Mesendoderm (in vitro differentiated cells): ENCODE measurements at regions not wholly inside any gene's neighbourhood (a gene's known extent, or its start where the extent isn't known, plus 50 kb on each side); places are given as distances from the start of the nearest gene placed in this dataset.

ENCODE experiments used
- DNase-seq: peaks from one replicate; pipeline ENCODE4 v3.0.0; 2013
- H2AK5ac ChIP-seq: 2 replicates; pipeline ENCODE4 v1.6.1; 2013; ENCODE audit warnings: low read length, inconsistent platforms
- H2BK120ac ChIP-seq: 2 replicates; pipeline ENCODE4 v1.6.1; 2013; ENCODE audit warnings: low read depth, mild to moderate bottlenecking, low read length, moderate library complexity, mixed read lengths
- H2BK15ac ChIP-seq: replicated peaks from 2 replicates; pipeline ENCODE4 v1.6.1; 2013; ENCODE audit warnings: low read depth, mild to moderate bottlenecking, moderate library complexity
- H2BK5ac ChIP-seq: 2 replicates; pipeline ENCODE4 v1.6.1; 2013; ENCODE audit warnings: low read length, inconsistent platforms
- H3K18ac ChIP-seq: 2 replicates; pipeline ENCODE4 v1.6.1; 2013; ENCODE audit warnings: mild to moderate bottlenecking, low read length, mixed read lengths
- H3K23ac ChIP-seq: one replicate; pipeline ENCODE4 v1.6.1; 2013; ENCODE audit warnings: low read length
- H3K27ac ChIP-seq: 2 replicates; pipeline ENCODE4 v1.5.1; 2013; ENCODE audit warnings: low read depth, mild to moderate bottlenecking, inconsistent platforms, low read length, moderate library complexity
- H3K27me3 ChIP-seq: 2 replicates; pipeline ENCODE4 v1.6.1; 2013; ENCODE audit warnings: low read length, control low read depth, mild to moderate bottlenecking, inconsistent platforms; ENCODE audit not compliant: insufficient read depth, poor library complexity
- H3K36me3 ChIP-seq: 2 replicates; pipeline ENCODE4 v1.6.1; 2013; ENCODE audit warnings: low read length, inconsistent platforms; ENCODE audit not compliant: control insufficient read depth, insufficient read depth
- H3K4ac ChIP-seq: one replicate; pipeline ENCODE4 v1.6.1; 2013; ENCODE audit warnings: low read depth, mild to moderate bottlenecking, low read length, moderate library complexity
- H3K4me1 ChIP-seq: 2 replicates; pipeline ENCODE4 v1.6.1; 2013; ENCODE audit warnings: low read depth, low read length, inconsistent platforms; ENCODE audit not compliant: control insufficient read depth
- H3K4me2 ChIP-seq: 2 replicates; pipeline ENCODE4 v1.6.1; 2013; ENCODE audit warnings: low read length
- H3K4me3 ChIP-seq: 2 replicates; pipeline ENCODE4 v1.5.1; 2013; ENCODE audit warnings: mild to moderate bottlenecking, low read length
- H3K56ac ChIP-seq: one replicate; pipeline ENCODE4 v1.6.1; 2013; ENCODE audit warnings: low read length
- H3K79me1 ChIP-seq: 2 replicates; pipeline ENCODE4 v1.6.1; 2013; ENCODE audit warnings: low read length, inconsistent platforms
- H3K79me2 ChIP-seq: 2 replicates; pipeline ENCODE4 v1.6.1; 2013; ENCODE audit warnings: mild to moderate bottlenecking, low read length; ENCODE audit not compliant: control insufficient read depth, insufficient read depth
- H3K9ac ChIP-seq: 2 replicates; pipeline ENCODE4 v1.6.1; 2013; ENCODE audit warnings: low read length, inconsistent platforms
- H4K5ac ChIP-seq: one replicate; pipeline ENCODE4 v1.6.1; 2013; ENCODE audit warnings: low read length
- H4K8ac ChIP-seq: one replicate; pipeline ENCODE4 v1.6.1; 2013; ENCODE audit warnings: low read depth, mild to moderate bottlenecking, control low read depth, low read length, moderate library complexity
- WGBS: extraction: QIAGEN DNeasy Blood & Tissue Kit; methylation state at CpG from one replicate; pipeline ENCODE4 v1.1.7; 2013; ENCODE audit warnings: low lambda C conversion rate, missing lambda C conversion rate; ENCODE audit not compliant: insufficient coverage; ENCODE audit errors: extremely low coverage; 5-methylcytosine and 5-hydroxymethylcytosine counted together

DNA sequence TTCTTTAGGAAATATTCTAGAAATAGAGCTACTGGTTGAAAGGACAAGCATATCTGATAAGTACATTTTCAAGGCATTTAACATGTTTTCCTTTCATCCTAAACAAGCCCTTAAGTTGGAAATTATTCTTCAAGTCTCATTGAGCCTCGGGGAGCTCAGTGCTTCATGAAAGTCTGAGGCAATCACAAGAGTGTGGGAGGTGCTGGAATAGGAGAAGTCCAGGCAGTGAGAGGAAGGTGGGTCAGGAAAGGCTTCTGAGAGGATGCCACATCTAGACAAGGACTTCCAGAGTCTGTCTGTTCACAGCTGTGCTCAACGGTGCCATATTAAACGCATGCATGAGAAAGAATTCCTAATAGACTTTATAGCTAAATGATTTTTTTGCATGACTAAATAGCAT lies 69.8 kb downstream of the CD83 start:
- H2AK5ac ChIP-seq: no peak overlapping the region
- no peak for DNase-seq
- no peak overlapping the region for H3K23ac ChIP-seq
- no peaks in the 10 kb centered on the region for H3K36me3 ChIP-seq
- H2BK15ac ChIP-seq: no peak overlapping the region
- no peak overlapping the region for H2BK5ac ChIP-seq
- H3K79me2 ChIP-seq: no peaks in the 10 kb centered on the region
- H3K56ac ChIP-seq: no peak overlapping the region
- no peak overlapping the region for H4K8ac ChIP-seq
- H3K4me3 ChIP-seq: no peak overlapping the region
- H3K4ac ChIP-seq: no peak overlapping the region
- no peaks in the 10 kb centered on the region for H3K79me1 ChIP-seq
- H3K4me1 ChIP-seq: no peaks in the 10 kb centered on the region
- H3K27ac ChIP-seq: no peak overlapping the region
- H3K27me3 ChIP-seq: no peaks in the 10 kb centered on the region
- H3K4me2 ChIP-seq: no peak overlapping the region
- H3K18ac ChIP-seq: no peak overlapping the region
- no peak overlapping the region for H2BK120ac ChIP-seq
- no CpG with 5 or more reads among the region's 3 CpGs for WGBS
- no peak overlapping the region for H3K9ac ChIP-seq
- no peak overlapping the region for H4K5ac ChIP-seq

DNA sequence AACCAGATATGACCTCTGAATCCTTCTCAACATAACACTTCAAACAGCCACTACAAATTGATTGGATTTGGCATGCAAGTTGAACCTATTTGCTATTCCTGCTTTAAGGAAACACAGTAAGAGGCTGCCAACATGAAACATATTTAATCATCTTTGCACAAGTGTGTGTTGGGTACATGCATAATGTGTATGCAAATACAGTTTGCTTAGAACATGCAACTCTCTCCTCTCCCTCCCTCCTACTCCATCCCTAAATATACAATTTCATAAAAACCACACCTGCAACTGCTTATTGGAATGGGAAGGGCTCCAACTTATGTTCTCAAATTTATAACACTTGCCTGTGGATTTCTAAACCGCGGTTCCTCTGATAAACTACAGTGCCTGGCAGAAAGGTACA lies 71.5 kb downstream of the CD83 start:
- no peak overlapping the region for H3K4me2 ChIP-seq
- H3K79me1 ChIP-seq: no peaks in the 10 kb centered on the region
- no peak overlapping the region for H3K9ac ChIP-seq
- no peaks in the 10 kb centered on the region for H3K79me2 ChIP-seq
- no peak overlapping the region for H4K8ac ChIP-seq
- no peak for DNase-seq
- H3K36me3 ChIP-seq: no peaks in the 10 kb centered on the region
- H4K5ac ChIP-seq: no peak overlapping the region
- no peak overlapping the region for H3K4ac ChIP-seq
- H3K27ac ChIP-seq: no peak overlapping the region
- H2BK5ac ChIP-seq: no peak overlapping the region
- no peak overlapping the region for H2AK5ac ChIP-seq
- H3K23ac ChIP-seq: no peak overlapping the region
- H3K27me3 ChIP-seq: no peaks in the 10 kb centered on the region
- no peak overlapping the region for H2BK15ac ChIP-seq
- H3K4me3 ChIP-seq: no peak overlapping the region
- H3K4me1 ChIP-seq: no peaks in the 10 kb centered on the region
- no peak overlapping the region for H2BK120ac ChIP-seq
- WGBS: no CpG with 5 or more reads among the region's 2 CpGs
- H3K56ac ChIP-seq: no peak overlapping the region
- H3K18ac ChIP-seq: no peak overlapping the region

DNA sequence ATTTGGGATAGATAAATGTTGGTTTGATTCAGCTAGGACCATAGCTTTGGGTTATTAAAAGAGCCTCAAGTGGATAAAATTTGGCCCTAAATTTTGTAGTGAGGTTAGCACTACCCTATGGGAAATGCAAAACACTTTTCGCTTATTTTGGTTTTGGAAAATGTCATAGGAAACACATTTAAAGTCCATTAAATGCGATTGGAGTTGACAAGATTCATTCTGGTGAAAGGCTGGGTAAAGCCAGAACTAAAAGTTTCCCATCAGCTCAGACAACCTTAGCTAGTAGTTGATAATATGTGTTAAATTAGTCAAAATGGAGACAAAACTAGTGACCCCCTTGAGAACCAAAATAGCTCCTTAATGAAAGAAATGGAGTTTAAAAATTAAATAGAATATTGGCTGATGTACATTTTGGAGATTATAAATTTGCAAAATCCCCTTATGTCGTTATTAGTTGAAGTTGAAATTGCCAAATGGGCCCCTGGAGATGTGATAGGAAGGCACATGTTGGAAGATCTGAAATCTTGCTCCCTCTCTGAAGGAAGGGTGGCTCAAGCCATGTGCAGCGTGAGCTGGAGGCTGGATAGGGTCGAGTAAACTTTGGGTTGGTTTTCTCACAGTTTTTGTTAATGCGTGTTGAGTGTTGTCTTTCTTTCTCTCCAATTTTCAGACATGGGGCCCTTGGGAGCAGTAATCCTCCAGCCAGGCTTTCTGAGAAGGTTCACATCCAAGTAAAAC lies 72.8 kb downstream of the CD83 start:
- Histone ChIP-seq H4K8ac (no peak overlapping the region), H3K27ac (no peak overlapping the region), H3K18ac (no peak overlapping the region), H3K4me2 (no peak overlapping the region), H4K5ac (no peak overlapping the region), H2BK120ac (no peak overlapping the region), H3K79me2 (no peaks in the 10 kb centered on the region), H2AK5ac (no peak overlapping the region), H3K56ac (no peak overlapping the region), H3K9ac (no peak overlapping the region), H3K27me3 (no peaks in the 10 kb centered on the region), H3K4me1 (no peaks in the 10 kb centered on the region), H3K23ac (no peak overlapping the region), H2BK5ac (no peak overlapping the region), H2BK15ac (no peak overlapping the region), H3K4me3 (no peak overlapping the region), H3K79me1 (no peaks in the 10 kb centered on the region), H3K4ac (no peak overlapping the region), H3K36me3 (no peaks in the 10 kb centered on the region)
- DNase-seq: no peak
- WGBS: no CpG with 5 or more reads among the region's 6 CpGs

DNA sequence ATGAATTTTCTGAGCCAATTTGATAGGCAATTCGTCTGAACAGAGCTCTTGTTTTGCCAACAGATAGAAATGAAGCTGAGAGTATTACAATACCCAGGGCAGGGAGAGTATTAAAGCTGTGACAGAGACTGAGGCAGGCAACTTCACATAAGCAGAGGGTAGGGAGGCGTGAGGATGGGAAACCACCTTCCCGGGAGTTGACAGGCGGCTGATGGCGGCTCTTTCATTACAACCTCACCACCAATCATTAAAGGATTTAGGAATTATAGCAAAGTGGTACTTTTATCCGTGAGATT lies 73.3 kb downstream of the CD83 start:
- H3K79me2 ChIP-seq: no peaks in the 10 kb centered on the region
- H3K4ac ChIP-seq: no peak overlapping the region
- no peak overlapping the region for H3K9ac ChIP-seq
- H3K27ac ChIP-seq: no peak overlapping the region
- no peak overlapping the region for H4K5ac ChIP-seq
- no peak overlapping the region for H2BK15ac ChIP-seq
- no peak overlapping the region for H4K8ac ChIP-seq
- H2BK5ac ChIP-seq: no peak overlapping the region
- no peak overlapping the region for H3K4me2 ChIP-seq
- no peaks in the 10 kb centered on the region for H3K36me3 ChIP-seq
- H2BK120ac ChIP-seq: no peak overlapping the region
- no peaks in the 10 kb centered on the region for H3K79me1 ChIP-seq
- no peaks in the 10 kb centered on the region for H3K4me1 ChIP-seq
- WGBS: no CpG with 5 or more reads among the region's 6 CpGs
- H3K27me3 ChIP-seq: no peaks in the 10 kb centered on the region
- no peak overlapping the region for H3K4me3 ChIP-seq
- no peak overlapping the region for H3K56ac ChIP-seq
- H2AK5ac ChIP-seq: no peak overlapping the region
- DNase-seq: no peak
- H3K18ac ChIP-seq: no peak overlapping the region
- H3K23ac ChIP-seq: no peak overlapping the region

DNA sequence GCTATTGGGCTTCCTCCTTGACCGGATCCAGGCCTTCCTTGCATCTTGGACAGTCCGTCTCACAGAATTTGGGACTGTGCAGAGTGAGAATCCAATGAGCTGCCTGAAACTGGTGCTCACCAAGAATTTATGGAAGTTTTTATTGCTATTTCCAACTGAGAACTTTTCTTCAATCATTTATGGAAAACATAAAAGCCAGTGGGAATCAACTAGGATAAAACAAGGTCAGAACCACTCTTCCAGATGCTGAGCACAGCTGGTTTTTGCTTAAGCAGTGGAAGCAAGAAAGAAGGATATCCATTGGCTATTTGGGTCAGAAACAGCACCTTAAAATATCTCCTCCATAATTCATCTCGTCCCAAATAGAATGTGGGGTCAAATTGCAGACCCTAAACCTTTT lies 74.2 kb downstream of the CD83 start:
- Histone ChIP-seq H3K79me1 (no peaks in the 10 kb centered on the region), H2BK120ac (no peak overlapping the region), H4K8ac (no peak overlapping the region), H3K79me2 (no peaks in the 10 kb centered on the region), H2BK15ac (no peak overlapping the region), H3K9ac (no peak overlapping the region), H2BK5ac (no peak overlapping the region), H3K18ac (no peak overlapping the region), H3K23ac (no peak overlapping the region), H3K4me1 (no peaks in the 10 kb centered on the region), H4K5ac (no peak overlapping the region), H3K27ac (no peak overlapping the region), H2AK5ac (no peak overlapping the region), H3K4ac (no peak overlapping the region), H3K4me3 (no peak overlapping the region), H3K27me3 (no peaks in the 10 kb centered on the region), H3K36me3 (no peaks in the 10 kb centered on the region), H3K56ac (no peak overlapping the region), H3K4me2 (no peak overlapping the region)
- no peak for DNase-seq
- no CpG with 5 or more reads among the region's 3 CpGs for WGBS

DNA sequence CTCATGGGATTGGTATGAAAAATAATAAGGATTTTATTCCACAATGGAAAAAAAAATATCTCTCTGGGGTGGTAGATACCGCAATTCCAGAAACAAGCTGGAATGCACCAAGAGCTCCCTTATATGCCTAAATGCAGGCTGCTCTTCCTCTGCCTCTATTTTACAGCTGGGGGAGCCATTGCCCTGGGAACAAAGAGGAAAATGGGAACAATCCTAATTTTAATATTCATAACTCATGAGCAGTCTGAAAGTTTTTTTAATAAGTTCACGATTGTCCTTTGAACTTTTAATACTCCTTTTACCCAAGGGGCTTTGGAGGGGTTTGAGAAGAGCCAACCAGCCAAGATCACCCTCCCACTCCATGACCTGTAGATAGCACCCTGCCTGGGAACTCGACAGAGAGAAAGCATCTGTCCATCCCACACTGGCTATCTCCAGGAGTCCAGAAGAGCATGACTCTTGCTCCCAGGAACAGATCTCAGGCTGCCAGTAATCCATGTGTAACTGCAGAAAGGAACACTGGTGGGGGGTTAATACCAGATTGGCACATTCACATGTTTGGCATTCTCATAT lies 74.7 kb downstream of the CD83 start:
- Histone ChIP-seq H2AK5ac (no peak overlapping the region), H3K9ac (no peak overlapping the region), H3K4ac (no peak overlapping the region), H3K27me3 (no peaks in the 10 kb centered on the region), H4K8ac (no peak overlapping the region), H3K23ac (no peak overlapping the region), H3K79me2 (no peaks in the 10 kb centered on the region), H2BK5ac (no peak overlapping the region), H3K18ac (no peak overlapping the region), H3K4me1 (no peaks in the 10 kb centered on the region), H3K27ac (no peak overlapping the region), H4K5ac (no peak overlapping the region), H3K36me3 (no peaks in the 10 kb centered on the region), H2BK15ac (no peak overlapping the region), H3K79me1 (no peaks in the 10 kb centered on the region), H3K4me3 (no peak overlapping the region), H2BK120ac (no peak overlapping the region), H3K56ac (no peak overlapping the region), H3K4me2 (no peak overlapping the region)
- WGBS: no CpG with 5 or more reads among the region's 3 CpGs
- no peak for DNase-seq
